ENCODE measurements at regions not wholly inside any gene's neighbourhood (a gene's known extent, or its start where the extent isn't known, plus 50 kb on each side); places are given as distances from the start of the nearest gene placed in this dataset.
A peak's percentile ranks its signal among the peaks of the same experiment; 100 is the strongest.

DNA sequence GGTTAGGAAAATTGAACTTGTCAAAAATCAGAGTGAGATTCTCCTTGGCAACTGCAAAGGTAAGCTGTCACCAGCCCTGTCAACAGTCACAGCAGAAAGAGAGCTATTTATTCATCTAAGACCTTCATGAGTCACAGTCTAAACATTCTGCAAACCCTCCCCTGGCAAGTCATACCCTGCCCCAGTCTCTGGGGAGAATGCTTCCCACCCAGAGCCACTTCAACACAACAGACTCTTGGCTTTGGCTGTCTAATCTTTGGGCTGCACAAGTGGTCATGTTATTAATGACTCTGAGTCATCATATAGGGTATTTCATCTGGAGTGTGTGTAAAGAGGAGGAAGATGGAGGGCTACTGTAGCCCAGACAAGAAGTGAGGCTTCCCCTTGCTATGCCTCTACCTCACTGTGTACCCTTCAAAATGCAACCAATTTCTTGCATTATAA is 153.4 kb downstream of the CCDC34 start (continued):
- TF ChIP-seq, protein P1, sequence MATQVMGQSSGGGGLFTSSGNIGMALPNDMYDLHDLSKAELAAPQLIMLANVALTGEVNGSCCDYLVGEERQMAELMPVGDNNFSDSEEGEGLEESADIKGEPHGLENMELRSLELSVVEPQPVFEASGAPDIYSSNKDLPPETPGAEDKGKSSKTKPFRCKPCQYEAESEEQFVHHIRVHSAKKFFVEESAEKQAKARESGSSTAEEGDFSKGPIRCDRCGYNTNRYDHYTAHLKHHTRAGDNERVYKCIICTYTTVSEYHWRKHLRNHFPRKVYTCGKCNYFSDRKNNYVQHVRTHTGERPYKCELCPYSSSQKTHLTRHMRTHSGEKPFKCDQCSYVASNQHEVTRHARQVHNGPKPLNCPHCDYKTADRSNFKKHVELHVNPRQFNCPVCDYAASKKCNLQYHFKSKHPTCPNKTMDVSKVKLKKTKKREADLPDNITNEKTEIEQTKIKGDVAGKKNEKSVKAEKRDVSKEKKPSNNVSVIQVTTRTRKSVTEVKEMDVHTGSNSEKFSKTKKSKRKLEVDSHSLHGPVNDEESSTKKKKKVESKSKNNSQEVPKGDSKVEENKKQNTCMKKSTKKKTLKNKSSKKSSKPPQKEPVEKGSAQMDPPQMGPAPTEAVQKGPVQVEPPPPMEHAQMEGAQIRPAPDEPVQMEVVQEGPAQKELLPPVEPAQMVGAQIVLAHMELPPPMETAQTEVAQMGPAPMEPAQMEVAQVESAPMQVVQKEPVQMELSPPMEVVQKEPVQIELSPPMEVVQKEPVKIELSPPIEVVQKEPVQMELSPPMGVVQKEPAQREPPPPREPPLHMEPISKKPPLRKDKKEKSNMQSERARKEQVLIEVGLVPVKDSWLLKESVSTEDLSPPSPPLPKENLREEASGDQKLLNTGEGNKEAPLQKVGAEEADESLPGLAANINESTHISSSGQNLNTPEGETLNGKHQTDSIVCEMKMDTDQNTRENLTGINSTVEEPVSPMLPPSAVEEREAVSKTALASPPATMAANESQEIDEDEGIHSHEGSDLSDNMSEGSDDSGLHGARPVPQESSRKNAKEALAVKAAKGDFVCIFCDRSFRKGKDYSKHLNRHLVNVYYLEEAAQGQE (IDR thresholded peaks at IDR 0.05; ENCODE audit: borderline replicate concordance) = no peak
- TF ChIP-seq, protein P1 (CRISPR knock-in tag; IDR thresholded peaks at IDR 0.05; ENCODE audit: low read depth) = no peak
- TF ChIP-seq TRIM24 (IDR thresholded peaks at IDR 0.05) (peak in 1 of 2 experiments; percentile 53; a peak in 1 of 4 replicates), JUN (IDR thresholded peaks at IDR 0.05; ENCODE audit: borderline replicate concordance, low read depth, low read length) (peak; percentile 77; the same call in 1 of the 2 replicates), JUN (CRISPR knock-in tag; IDR thresholded peaks at IDR 0.05; ENCODE audit: borderline replicate concordance) (no peak), TAL1 (IDR thresholded peaks at IDR 0.05) (peak; percentile 53), ZNF316 (IDR thresholded peaks at IDR 0.05) (peak; percentile 45; the same call in 1 of the 2 replicates), ZBTB7A (IDR thresholded peaks at IDR 0.05; ENCODE audit: borderline replicate concordance, control insufficient read depth, low read depth, low read length) (peak; percentile 30; the same call in 1 of the 2 replicates), TBL1XR1 (IDR thresholded peaks at IDR 0.05; ENCODE audit: low read length in 2 of 2) (0 out of 4 replicates have a peak, but pooled peaks of 1 of the 2 experiments have one; percentile 24), MEIS2 (IDR thresholded peaks at IDR 0.05; ENCODE audit: partially characterized antibody) (peak; percentile 84)
- TF ChIP-seq, protein P2, sequence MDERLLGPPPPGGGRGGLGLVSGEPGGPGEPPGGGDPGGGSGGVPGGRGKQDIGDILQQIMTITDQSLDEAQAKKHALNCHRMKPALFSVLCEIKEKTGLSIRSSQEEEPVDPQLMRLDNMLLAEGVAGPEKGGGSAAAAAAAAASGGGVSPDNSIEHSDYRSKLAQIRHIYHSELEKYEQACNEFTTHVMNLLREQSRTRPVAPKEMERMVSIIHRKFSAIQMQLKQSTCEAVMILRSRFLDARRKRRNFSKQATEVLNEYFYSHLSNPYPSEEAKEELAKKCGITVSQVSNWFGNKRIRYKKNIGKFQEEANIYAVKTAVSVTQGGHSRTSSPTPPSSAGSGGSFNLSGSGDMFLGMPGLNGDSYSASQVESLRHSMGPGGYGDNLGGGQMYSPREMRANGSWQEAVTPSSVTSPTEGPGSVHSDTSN (CRISPR knock-in tag; IDR thresholded peaks at IDR 0.05; ENCODE audit: low read depth) = no peak
- TF ChIP-seq, protein P2 (tag; conservative IDR thresholded peaks at IDR 0.05; ENCODE audit: low read depth) = peak; percentile 70
- TF ChIP-seq, protein P3, sequence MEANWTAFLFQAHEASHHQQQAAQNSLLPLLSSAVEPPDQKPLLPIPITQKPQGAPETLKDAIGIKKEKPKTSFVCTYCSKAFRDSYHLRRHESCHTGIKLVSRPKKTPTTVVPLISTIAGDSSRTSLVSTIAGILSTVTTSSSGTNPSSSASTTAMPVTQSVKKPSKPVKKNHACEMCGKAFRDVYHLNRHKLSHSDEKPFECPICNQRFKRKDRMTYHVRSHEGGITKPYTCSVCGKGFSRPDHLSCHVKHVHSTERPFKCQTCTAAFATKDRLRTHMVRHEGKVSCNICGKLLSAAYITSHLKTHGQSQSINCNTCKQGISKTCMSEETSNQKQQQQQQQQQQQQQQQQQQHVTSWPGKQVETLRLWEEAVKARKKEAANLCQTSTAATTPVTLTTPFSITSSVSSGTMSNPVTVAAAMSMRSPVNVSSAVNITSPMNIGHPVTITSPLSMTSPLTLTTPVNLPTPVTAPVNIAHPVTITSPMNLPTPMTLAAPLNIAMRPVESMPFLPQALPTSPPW (CRISPR knock-in tag; IDR thresholded peaks at IDR 0.05) = 0 out of 2 replicates have a peak, but pooled peaks have one; percentile 20

Measured in K562 (cell line).